Tongue (tissue), 1 donor: ENCODE measurements at regions not wholly inside any gene's neighbourhood (a gene's known extent, or its start where the extent isn't known, plus 50 kb on each side); places are given as distances from the start of the nearest gene placed in this dataset.
"Not testable (repeated sequence)": the region's sequence is repeated elsewhere in the genome, so short reads cannot be mapped to it uniquely, and the experiment has no call there.

Source experiments
- DNase-seq: peaks from one replicate; pipeline ENCODE4 v3.0.0-alpha.2; 2015

DNA sequence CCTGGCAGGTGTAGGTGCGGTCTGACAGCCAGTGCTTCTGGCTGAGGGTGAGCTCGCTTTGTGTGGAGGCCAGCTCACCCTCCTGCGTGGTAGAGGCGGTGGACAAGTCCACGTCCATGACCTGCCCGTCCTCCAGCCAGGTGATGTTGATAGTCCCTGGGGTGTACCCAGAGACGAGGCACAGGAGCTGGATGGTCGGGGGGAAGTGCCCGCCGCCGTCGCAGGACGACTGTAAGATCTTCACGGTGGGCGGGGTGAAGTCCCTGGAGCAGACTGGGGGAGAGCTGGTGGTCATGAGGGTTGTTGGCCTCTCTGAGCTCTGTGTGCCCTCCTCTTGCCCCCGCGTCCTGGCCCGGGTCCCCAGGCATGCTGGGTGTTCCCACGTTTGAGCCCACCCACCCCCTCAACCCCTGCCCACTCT is 74.6 kb downstream of the TMEM121 start:
- DNase-seq, result no peak

DNA sequence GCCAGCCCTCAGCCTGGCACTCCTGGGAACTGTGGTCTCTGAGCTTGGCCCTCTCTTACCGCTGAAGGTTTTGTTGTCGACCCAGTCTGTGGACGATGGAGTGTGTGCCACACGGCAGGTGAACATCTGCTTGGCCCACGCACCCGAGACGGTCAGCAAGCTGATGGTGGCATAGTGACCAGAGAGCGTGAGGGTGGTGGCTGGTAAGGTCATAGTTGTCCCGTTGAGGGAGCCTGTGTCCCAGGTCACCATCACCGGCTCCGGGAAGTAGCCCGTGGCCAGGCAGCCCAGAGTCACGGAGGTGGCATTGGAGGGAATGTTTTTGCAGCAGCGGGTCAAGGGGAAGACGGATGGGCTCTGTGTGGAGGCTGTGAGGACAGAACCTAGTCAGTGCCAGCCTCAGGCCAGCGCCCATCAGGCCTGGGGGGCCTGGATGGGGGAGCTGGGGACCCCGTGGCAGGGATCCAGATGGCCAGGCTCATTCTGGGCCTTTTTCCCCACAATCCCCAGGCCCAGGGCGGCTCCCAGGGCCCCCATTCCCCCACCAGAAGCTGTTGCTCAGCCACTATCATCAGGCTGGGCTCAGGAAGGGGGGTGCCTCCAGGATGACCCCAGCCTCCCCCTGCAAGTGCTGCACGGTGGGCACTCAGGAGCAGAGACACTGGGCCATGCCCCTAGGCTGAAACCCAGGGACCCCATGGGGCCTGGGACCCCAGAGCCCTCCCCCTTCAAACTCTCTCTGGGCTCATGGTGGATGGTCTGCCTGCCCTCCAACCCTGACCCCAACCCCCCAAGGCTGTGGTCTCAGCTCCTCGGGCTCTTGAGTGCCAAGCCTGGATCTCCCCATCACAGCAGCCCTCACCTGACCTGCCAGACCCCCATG is 75.2 kb downstream of the TMEM121 start:
- DNase-seq, result no peak

DNA sequence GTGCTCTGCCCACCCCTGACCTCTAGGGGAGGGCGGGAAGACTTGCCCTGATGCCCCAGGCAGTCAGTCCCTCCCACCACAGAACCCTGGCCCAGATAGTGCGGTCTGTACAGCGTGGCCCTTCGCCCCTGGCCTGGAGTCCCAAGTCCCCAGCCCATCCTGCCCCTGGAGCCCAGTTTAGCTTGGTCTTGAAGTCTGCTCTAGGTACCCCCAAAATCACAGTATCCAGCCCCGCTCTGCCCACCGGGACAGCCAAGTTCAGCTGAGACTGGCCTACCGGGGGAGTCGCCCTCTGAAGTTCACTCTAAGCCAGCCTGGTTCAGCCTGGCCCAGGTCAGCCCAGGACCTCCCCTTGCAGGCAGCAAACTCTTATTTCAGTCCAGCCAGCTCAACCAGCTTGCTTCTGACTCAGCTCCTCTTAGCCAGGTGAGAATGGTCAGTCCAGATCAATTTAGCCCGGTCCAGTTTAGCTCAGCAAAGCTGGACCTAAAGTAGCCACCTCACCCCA is 75.9 kb downstream of the TMEM121 start:
- no peak for DNase-seq

DNA sequence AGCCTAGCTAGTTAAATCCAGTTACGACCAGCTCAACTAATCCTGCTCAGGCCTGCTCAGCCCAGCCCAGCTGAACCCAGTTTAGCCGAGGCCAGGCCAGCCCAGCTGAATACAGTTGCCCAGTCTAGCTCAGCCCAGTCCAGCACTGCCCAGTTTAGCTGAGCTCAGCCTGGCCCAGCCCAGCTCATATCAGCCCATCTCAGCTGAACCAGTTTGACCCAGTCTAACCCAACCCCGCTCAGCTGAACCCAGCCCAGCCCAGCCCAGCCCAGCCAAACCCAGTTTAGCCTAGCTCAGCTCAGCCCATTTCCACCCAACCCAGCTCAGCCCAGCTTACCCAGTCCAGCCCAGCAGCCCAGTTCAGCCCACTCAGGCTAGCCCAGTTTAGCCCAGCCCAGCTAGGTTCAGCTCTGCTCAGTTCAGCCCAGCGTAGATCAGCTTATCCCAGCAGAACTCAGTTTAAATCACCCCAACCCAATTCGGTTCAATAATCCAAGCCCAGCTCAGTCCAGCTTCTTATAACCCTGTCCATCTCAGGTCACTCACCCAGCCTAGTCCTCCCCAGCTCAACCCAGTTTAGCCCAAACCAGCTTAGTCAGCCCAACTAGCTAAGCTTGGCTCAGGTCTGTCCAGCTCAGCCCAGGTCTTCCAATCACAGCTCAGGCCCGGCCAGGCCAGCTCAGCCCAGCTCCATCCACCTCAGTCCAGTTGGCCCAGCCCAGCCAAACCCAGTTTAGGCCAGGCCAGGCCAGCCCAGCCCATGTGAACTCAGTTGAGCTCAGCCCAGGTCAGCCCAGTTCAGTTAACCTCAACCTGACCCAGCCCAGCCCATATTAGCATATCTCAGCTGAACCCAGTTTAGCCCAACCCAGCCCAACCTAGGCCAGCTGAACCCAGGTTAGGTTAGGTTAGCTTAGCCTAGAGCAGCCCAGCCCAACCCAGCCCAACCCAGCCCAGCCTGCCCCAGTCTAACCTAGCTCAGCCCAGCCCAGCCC is 76.7 kb downstream of the TMEM121 start:
- DNase-seq, result no peak

DNA sequence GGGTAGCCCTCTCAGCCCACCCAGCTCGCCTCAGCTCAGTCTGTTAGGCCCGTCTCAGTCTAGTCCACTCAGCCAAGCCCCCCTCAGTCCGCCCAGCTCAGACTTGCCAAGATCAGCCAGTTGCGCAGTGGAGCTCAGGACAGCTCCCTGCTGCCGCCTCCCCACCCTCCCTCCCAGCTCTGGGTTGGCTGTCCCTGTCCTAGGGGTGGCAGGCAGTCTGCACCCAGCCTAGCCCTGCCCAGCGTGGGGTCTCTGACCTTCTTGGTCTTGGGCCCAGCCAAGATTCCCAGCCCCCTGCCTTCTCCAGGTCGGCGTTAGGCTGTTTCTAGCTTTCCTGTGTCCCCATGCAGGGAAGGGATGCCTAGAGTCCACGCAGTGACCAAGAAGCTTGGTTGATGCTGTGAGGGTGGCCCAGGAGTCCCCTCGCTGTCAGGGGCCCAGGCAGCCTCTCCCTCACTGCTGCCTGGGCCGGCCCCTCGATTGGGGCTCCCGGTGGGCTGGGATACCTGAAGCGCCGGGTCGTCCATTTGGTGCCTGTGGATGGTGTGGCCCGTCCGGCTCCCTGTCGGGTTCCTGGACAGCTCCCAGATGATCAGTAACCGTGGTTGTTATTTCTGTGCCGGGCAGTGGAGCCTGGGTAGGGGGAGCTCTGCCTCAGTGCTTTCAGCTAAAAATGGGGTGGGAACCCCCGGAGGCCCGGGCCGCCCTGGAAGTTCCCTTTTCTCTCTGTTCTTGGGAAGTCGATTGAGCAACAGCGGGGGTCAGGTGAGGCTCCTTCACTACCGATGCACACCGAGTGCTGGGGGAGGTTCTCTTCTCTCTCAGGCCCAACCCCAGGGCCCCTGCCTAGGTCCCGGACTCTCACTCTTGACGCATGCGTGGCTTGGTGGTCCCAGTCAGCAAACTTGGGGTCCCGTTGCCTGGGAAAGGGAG is 78.4 kb downstream of the TMEM121 start:
- not testable (repeated sequence) for DNase-seq

DNA sequence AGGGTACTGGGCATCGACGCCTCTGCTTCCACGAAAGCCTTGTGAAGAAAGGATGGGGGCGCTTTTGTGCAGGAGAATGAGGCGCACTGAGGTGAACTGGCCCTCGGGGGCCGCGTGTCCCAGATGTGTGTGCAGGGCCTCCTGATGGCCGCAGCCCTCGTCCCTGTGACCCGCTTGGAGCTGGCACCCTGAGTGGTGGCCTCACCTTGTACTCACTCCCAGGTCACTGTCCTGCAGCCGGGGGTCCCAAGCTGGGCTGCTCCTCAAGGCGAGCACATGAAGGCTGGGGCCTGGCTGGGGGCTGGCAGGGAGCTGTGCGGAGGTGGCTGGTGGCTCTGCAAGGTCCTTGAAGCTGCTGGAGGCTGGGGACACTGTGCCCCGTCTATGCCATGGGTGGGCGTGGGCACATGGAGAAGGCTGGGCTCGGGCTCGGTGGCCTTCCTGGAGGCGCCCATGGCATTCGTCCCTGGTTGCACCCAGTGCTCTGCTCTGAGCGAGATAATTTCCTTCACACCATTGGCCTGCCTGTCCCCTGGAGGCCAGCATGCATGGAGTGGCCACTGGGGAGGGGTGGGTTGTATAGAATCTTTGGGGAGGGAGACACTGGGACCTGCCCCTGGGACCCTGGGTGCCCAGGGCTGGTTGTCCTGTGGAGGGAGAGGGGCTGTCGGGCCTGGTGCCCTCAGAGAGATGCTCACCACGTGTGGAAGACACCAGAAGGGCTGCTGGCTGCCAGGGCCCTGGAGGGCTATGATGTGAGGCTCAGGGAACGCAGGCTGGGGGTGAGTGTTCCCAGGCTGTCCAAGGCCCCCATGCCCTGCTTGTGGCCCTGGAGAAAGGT is 79.3 kb downstream of the TMEM121 start:
- DNase-seq, result no peak

DNA sequence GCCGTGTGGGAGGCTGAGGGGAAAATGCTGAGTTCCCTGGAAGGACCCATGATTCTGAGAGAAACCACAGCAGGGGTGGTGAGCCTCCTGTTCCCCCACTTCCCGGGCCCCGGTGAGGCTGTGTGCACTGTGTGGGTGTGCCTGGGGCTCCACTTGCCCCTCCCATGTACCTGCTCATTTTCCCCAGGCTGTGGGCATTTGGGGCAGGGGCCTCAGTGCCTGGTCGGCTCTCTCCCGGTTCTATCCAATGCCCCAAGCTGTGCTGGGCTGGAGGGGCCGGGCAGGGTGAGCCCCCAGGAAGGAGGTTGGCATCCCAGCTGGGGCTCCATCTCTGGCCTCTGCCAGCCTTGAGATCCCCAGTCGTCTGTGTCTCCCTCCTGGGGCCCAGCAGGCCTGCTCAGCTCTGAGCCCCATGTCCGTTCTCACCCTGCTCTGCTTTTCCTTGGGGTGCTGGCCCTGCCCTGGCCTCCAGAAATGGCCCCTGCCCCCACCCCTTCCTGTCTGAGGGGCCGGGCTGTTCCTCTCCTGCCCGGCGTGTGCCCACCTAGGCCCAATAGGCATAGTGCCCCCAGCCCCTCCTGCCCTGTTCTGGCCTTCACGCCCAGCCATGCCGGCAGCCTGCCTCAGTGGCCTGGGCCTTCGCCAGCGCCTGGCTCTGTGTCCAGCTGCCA is 80.1 kb downstream of the TMEM121 start:
- DNase-seq, result not testable (repeated sequence)

DNA sequence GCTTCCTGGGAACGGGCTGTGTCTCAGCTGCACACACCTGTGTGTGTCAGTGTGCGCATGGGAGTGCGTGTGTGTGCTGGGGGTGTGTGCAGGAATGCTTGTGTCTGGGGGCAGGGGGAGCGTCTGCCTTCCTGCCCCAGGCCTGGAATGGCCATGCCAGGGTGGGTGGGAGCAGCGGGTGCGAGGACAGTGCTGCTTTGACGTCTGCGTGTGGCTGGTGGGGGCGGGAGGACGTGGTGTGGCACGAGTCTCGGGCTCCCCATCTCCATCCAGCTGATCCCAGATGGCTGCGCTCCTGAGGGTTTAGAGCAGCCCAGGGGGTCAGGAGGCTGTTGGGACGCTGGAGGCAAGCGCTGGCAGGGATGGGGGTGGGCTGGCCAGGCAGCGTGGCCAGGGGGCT is 80.6 kb downstream of the TMEM121 start:
- DNase-seq, result not testable (repeated sequence)

DNA sequence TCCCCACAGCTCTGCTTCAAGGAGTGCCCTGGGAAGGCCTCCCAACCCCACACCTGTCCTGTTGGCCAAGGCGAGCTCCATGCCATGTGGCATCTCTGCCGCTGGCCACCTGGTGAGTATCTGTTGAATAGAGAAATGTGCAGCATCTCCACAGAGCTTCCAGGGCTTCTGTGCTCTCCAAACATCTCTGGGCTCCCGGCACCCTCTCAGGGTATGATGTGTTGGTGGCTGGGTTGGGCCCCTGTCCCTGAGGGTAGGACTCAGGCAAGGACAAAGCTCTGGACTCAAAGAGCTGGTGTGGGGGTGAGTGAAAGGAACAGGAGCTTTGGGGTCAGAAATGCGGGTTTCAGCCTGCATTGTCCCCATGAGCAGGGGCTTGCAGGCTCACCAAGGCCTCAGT is 88.6 kb downstream of the TMEM121 start:
- not testable (repeated sequence) for DNase-seq

DNA sequence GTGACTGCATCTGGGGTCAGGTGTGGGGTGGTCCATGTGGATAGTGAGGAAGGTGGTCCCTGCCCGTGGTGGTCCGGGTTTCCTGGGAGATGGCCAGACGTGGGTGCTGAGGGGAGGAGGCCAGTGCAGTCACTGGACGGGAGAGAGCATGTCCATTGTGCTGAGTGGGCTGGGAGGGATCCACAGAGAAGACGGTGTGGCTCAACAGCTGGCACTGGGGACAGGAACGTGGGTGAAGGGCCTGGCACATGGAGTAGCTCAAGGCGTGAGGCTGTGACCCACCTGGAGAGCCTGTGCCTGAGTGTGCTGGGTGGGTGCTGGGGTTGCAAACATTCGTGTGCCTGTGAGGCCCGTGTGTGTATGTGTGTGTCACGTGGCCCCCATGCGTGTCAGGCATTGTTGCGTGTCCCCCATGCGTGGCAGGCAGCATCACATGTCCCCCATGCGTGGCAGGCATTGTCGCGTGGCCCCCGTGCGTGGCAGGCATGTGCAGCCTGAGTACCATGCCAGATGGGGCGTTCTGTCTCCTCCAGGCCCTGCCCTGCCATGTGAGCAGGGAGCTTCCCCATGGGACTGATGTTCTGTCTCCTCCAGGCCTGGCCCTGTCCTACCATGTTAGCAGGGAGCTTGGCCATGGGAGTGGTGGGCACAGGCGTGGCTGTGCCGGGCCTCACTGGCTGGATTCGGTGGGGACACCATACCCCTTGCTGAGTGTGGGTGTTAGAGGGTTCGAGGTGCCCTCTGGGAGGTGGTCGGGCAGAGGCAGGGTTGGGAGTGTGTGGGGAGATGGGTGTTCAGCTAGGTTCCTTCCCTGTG is 89.8 kb downstream of the TMEM121 start:
- not testable (repeated sequence) for DNase-seq

DNA sequence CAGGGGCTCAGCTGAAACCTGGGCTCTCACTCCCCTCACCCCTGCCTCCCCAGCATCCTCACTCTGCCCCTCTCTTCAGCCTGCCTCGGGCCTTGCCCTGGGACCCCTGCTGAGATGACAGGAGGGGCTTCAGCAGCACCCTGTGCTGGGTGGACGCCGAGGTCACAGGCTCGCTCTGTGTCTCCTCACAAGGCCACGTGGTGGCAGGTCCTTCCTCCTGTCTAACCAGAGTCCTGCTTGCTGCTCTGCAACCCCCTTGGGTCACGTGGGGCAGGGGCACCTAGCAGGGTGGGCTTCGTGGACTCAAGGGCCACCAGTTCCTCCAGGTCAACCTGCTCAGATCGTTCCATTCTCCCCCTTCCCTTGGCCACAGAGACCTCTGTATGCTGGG is 90.4 kb downstream of the TMEM121 start:
- no peak for DNase-seq

DNA sequence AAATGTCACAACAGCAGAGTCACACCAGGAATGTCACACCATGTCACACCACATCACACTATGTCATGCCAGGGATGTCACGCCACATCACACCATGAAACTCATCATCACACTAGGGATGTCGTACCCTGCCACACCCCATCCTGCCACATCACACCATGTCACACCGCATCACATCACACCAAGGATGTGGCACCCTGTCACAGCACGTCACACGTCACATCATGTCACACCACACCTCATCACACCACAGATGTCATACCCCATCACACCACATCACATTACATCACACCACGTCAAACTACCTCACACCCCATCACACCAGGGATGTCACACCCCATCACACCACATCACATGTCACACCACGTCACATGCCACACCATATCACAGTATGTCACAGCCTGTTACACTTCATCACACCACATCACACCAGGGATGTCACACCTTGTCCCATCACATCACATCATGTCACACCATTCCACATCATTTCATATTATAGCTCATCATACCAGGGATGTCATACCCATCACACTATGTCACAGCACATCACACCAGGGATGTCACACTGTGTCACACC is 90.9 kb downstream of the TMEM121 start:
- DNase-seq, result no peak

DNA sequence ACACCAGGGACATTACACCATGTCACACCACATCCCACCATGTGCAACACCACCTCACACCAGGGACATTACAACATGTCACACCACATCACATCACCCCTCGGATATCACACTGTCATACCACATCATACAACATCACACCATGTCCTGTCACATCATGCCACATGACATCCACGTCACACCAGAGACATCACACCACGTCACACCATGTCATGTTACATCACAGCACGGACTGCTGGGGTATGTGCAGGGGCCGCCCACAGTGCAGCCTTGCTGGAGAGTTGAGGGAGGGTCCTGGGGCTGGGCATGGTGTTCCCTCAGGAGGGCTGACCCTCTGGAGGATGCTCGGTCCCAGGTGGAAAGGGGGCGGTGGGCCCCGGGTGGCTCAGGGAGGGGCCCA is 91.4 kb downstream of the TMEM121 start:
- DNase-seq, result not testable (repeated sequence)

DNA sequence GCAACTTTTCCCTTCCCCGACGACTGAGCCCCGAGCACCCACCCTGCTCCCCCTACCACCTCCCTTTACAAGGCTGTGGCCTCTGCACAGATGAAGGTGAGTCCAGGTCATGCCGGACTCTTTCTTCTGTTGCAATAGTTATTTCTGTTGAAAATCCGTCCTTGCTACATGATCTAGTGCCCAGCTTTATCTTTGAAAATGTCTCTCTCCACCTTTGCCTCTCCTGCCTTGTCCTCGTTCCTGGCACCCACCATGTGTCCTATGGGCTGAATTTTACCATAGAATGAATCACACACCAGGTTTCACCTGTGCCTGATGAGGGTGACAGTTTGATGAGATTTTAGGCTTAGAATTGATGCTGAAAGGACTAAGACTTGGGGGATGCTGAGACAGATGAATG is 92.9 kb downstream of the TMEM121 start:
- DNase-seq, result not testable (repeated sequence)

DNA sequence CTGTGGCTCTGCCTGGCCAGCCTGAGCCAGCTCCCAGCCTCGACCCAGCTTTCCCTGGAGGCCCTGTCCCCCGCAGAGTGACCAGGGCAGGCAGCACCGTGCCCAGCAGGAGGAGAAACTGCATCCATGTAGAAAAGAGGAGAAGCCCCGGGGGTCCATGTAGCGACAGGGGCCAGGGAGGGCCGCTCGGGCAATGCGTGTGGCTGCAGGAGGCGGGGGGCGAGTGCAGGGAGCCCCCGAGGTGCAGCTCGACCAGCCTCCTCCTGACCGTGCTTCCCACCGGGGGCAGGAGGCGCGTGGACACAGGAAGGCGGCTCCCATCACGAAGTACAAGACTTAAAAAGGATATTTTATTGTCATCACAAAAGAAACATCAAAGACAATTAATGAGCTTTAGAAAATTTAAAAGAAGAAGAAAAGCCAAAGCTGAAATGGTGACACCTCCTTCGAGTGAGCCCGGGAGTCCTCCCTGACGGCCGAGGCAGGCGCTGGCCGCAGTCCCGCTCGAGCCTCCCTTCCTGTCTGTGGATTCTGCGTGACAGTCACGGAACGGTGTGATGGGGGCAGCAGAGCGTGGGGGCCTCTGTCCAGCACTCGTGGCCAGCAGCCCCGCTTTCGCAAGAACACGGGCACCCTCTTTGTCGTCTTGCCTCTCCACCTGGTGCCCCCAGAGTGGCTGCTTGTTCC is 93.9 kb downstream of the TMEM121 start:
- DNase-seq, result not testable (repeated sequence)

DNA sequence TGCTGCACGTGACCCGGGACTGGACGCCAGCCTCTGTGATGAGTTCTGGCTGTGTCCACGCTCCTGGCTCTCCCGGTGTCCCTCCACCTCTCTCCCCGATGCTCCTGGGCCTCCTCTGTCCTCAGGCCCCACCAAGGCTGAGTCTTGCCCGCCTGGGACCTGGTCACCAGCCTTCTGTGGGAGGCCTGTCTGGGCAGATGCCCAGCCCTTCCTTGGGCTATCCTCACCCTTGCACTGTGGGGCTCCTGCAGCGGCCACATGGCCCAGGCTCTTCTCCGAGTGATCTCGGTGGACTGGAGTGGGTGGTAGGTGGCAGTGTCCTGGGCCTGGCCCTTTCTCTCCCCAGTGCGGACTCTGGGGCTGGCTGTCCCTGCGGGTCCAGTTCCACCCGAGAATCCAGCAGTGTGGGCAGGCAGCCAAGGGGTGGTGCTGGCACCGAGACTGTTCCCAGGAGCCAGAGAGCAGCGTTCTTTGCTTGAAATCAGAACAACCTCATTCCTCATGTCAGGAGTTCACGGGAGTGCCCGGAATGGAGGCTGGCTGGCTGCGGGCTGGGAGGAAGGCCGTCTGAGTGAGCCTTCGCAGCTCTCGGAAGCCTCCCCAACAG is 94.6 kb downstream of the TMEM121 start:
- not testable (repeated sequence) for DNase-seq

DNA sequence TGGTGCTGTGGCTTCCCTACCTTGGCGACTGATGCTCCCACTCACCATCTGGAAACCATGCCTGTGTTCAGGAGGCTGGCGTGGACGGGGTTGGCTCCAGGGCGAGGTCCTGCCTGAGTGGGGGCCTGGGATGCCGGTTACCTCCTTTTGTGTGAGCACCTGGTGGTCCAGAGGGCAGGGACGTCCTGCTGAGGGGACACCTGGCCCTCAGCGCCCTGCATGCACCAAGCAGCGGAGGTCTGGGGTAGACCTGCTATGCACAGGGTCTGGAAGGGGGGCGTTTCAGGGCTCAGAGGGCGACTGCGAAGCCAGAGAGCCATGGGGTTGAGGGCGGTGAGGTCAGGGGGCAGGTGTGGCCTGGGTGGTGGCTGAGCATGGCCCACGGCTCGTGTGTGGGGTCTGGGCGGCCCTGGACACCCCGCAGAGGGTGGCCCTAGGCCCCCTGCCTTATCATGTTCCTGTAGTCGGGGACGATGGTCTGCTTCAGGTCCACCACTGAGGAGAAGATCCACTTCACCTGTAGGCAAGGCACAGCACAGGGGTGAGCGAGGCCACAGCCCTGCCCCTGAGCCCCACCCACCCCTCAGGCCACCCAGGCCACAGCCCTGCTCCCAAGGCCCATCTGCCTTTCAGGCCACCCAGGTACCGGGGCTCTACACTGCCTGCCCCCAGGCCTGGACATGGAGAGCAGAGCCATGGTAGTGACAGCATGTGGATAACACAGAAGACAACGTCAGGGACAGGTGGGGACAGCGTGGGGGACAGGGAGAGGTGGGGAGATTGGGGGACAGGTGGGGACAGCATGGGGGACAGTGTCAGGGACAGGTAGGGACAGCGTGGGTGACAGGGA is 95.3 kb downstream of the TMEM121 start:
- not testable (repeated sequence) for DNase-seq
